Activated naive CD8-positive, alpha-beta T cell treated with anti-CD3 and anti-CD28 coated beads, Interleukin-2, amount 50 U/mL, for 24 hours (primary cell): ENCODE measurements at regions not wholly inside any gene's neighbourhood (a gene's known extent, or its start where the extent isn't known, plus 50 kb on each side); places are given as distances from the start of the nearest gene placed in this dataset.
"Not testable (repeated sequence)": the region's sequence is repeated elsewhere in the genome, so short reads cannot be mapped to it uniquely, and the experiment has no call there.

Source experiments
- ATAC-seq: fragments of 150-1000 bp; cut with Tn5 transposase; one replicate; pipeline ENCODE4 v1.10.0; 2021
- DNase-seq: peaks from one replicate; pipeline ENCODE4 v3.0.0; 2021
- H3K27ac Mint-ChIP-seq: one replicate; pipeline ENCODE4 v1.8.0; 2021; ENCODE audit warnings: mild to moderate bottlenecking, mixed read lengths
- H3K27me3 Mint-ChIP-seq: one replicate; pipeline ENCODE4 v1.8.0; 2021; ENCODE audit warnings: mixed read lengths
- H3K36me3 Mint-ChIP-seq: one replicate; pipeline ENCODE4 v1.8.0; 2021; ENCODE audit warnings: low read depth, mixed read lengths
- H3K4me1 Mint-ChIP-seq: one replicate; pipeline ENCODE4 v1.8.0; 2021; ENCODE audit warnings: mixed read lengths
- H3K4me3 Mint-ChIP-seq: one replicate; pipeline ENCODE4 v1.8.0; 2021; ENCODE audit warnings: mild to moderate bottlenecking, moderate library complexity, mixed read lengths
- H3K9me3 Mint-ChIP-seq: one replicate; pipeline ENCODE4 v1.8.0; 2021; ENCODE audit warnings: mixed read lengths

GRCh38 chr2:161480123-161480522 lies 64.0 kb downstream of the TBR1 start:
- H3K4me3 Mint-ChIP-seq: no peak overlapping the region
- peaks cover 23% of the 10 kb centered on the region for H3K9me3 Mint-ChIP-seq
- H3K27me3 Mint-ChIP-seq: peaks cover 14% of the 10 kb centered on the region
- DNase-seq (no peak), ATAC-seq (no peak)
- H3K4me1 Mint-ChIP-seq: no peaks in the 10 kb centered on the region
- H3K36me3 Mint-ChIP-seq: peaks cover 2% of the 10 kb centered on the region
- H3K27ac Mint-ChIP-seq: no peak overlapping the region

GRCh38 chr2:161481619-161482018 lies 65.5 kb downstream of the TBR1 start:
- H3K27ac Mint-ChIP-seq: no peak overlapping the region
- peaks cover 10% of the 10 kb centered on the region for H3K27me3 Mint-ChIP-seq
- H3K4me1 Mint-ChIP-seq: no peaks in the 10 kb centered on the region
- ATAC-seq: no peak
- no peak overlapping the region for H3K4me3 Mint-ChIP-seq
- H3K36me3 Mint-ChIP-seq: peaks cover 2% of the 10 kb centered on the region
- peaks cover 23% of the 10 kb centered on the region for H3K9me3 Mint-ChIP-seq
- DNase-seq: no peak

- no peak for ATAC-seq
- Mint-ChIP-seq H3K4me1 (no peaks in the 10 kb centered on the region), H3K9me3 (peaks cover 20% of the 10 kb centered on the region), H3K27ac (no peak overlapping the region), H3K4me3 (no peak overlapping the region), H3K36me3 (peaks cover 2% of the 10 kb centered on the region), H3K27me3 (peaks cover 8% of the 10 kb centered on the region)
- no peak for DNase-seq
Measured at GRCh38 chr2:161484061-161484460, 68.0 kb downstream of the TBR1 start.

- Mint-ChIP-seq H3K4me3 (no peak overlapping the region), H3K27me3 (peaks cover 8% of the 10 kb centered on the region), H3K4me1 (no peaks in the 10 kb centered on the region), H3K9me3 (peaks cover 12% of the 10 kb centered on the region), H3K36me3 (no peaks in the 10 kb centered on the region), H3K27ac (no peak overlapping the region)
- ATAC-seq (no peak), DNase-seq (no peak)
Measured at GRCh38 chr2:161486111-161486510, 70.0 kb downstream of the TBR1 start.

GRCh38 chr2:161488131-161488699 lies 72.1 kb downstream of the TBR1 start:
- Mint-ChIP-seq H3K27me3 (peaks cover 9% of the 10 kb centered on the region), H3K4me3 (no peak overlapping the region), H3K9me3 (no peaks in the 10 kb centered on the region), H3K4me1 (no peaks in the 10 kb centered on the region), H3K27ac (no peak overlapping the region), H3K36me3 (no peaks in the 10 kb centered on the region)
- ATAC-seq: no peak
- DNase-seq: no peak

- ATAC-seq: no peak
- Mint-ChIP-seq H3K27me3 (peaks cover 9% of the 10 kb centered on the region), H3K4me1 (no peaks in the 10 kb centered on the region), H3K27ac (no peak overlapping the region), H3K36me3 (no peaks in the 10 kb centered on the region), H3K9me3 (no peaks in the 10 kb centered on the region), H3K4me3 (no peak overlapping the region)
- DNase-seq: no peak
Measured at GRCh38 chr2:161488879-161489278, 72.8 kb downstream of the TBR1 start.

GRCh38 chr2:161500892-161501610 lies 85.0 kb downstream of the TBR1 start:
- peaks cover 11% of the 10 kb centered on the region for H3K4me1 Mint-ChIP-seq
- DNase-seq, H3K9me3 Mint-ChIP-seq, H3K36me3 Mint-ChIP-seq, ATAC-seq: not testable (repeated sequence)
- H3K27me3 Mint-ChIP-seq: peaks cover 20% of the 10 kb centered on the region
- H3K27ac Mint-ChIP-seq: peak overlapping the region; percentile 60
- peak overlapping the region; percentile 84 for H3K4me3 Mint-ChIP-seq

- not testable (repeated sequence) for DNase-seq, H3K4me3 Mint-ChIP-seq, H3K9me3 Mint-ChIP-seq, H3K36me3 Mint-ChIP-seq, H3K27ac Mint-ChIP-seq
- Mint-ChIP-seq H3K4me1 (peaks cover 11% of the 10 kb centered on the region), H3K27me3 (peaks cover 20% of the 10 kb centered on the region)
- ATAC-seq: peak; percentile 20
Measured at GRCh38 chr2:161502279-161502678, 86.2 kb downstream of the TBR1 start.

GRCh38 chr2:161504628-161505289 lies 88.7 kb downstream of the TBR1 start:
- Mint-ChIP-seq H3K4me1 (peaks cover 11% of the 10 kb centered on the region), H3K27me3 (peaks cover 18% of the 10 kb centered on the region)
- H3K27ac Mint-ChIP-seq, H3K36me3 Mint-ChIP-seq, H3K4me3 Mint-ChIP-seq, ATAC-seq, DNase-seq, H3K9me3 Mint-ChIP-seq: not testable (repeated sequence)

GRCh38 chr2:161505466-161505865 lies 89.4 kb downstream of the TBR1 start:
- H3K4me3 Mint-ChIP-seq, ATAC-seq, H3K27ac Mint-ChIP-seq, H3K36me3 Mint-ChIP-seq, H3K9me3 Mint-ChIP-seq, DNase-seq: not testable (repeated sequence)
- peaks cover 11% of the 10 kb centered on the region for H3K4me1 Mint-ChIP-seq
- peaks cover 16% of the 10 kb centered on the region for H3K27me3 Mint-ChIP-seq

GRCh38 chr2:161513295-161514032 lies 97.4 kb downstream of the TBR1 start:
- ATAC-seq: not testable (repeated sequence)

GRCh38 chr2:161522796-161523195 lies 101.4 kb upstream of the SLC4A10 start:
- ATAC-seq: no peak
- Mint-ChIP-seq H3K36me3 (no peaks in the 10 kb centered on the region), H3K4me3 (no peak overlapping the region), H3K27ac (no peak overlapping the region), H3K9me3 (peaks cover 19% of the 10 kb centered on the region), H3K27me3 (peaks cover 7% of the 10 kb centered on the region), H3K4me1 (no peaks in the 10 kb centered on the region)
- DNase-seq: no peak

More at GRCh38 chr2:161513295-161514032, 97.4 kb downstream of the TBR1 start:
- H3K27me3 Mint-ChIP-seq, H3K4me3 Mint-ChIP-seq, H3K9me3 Mint-ChIP-seq, H3K4me1 Mint-ChIP-seq, H3K36me3 Mint-ChIP-seq, DNase-seq, H3K27ac Mint-ChIP-seq: not testable (repeated sequence)

- DNase-seq (no peak), ATAC-seq (no peak)
- Mint-ChIP-seq H3K4me3 (no peak overlapping the region), H3K36me3 (no peaks in the 10 kb centered on the region), H3K27ac (no peak overlapping the region), H3K4me1 (no peaks in the 10 kb centered on the region), H3K9me3 (peaks cover 16% of the 10 kb centered on the region), H3K27me3 (peaks cover 12% of the 10 kb centered on the region)
Measured at GRCh38 chr2:161533218-161533617, 91.0 kb upstream of the SLC4A10 start.

- DNase-seq (no peak), ATAC-seq (no peak)
- peaks cover 4% of the 10 kb centered on the region for H3K27me3 Mint-ChIP-seq
- no peak overlapping the region for H3K4me3 Mint-ChIP-seq
- H3K9me3 Mint-ChIP-seq: no peaks in the 10 kb centered on the region
- no peak overlapping the region for H3K27ac Mint-ChIP-seq
- no peaks in the 10 kb centered on the region for H3K36me3 Mint-ChIP-seq
- H3K4me1 Mint-ChIP-seq: no peaks in the 10 kb centered on the region
Measured at GRCh38 chr2:161546635-161547034, 77.6 kb upstream of the SLC4A10 start.
